Liver (tissue), 3 donors: ENCODE measurements at regions not wholly inside any gene's neighbourhood (a gene's known extent, or its start where the extent isn't known, plus 50 kb on each side); places are given as distances from the start of the nearest gene placed in this dataset.

Experiments used
- RAD21 ChIP-seq, 2 donors: IDR thresholded peaks; 2 replicates each; pipeline ENCODE4 v1.6.1; 2016; ENCODE audit warnings: antibody characterized with exemption in 2 of 2, mild to moderate bottlenecking in 2 of 2
- REST ChIP-seq: IDR thresholded peaks from 2 replicates; pipeline ENCODE4 v1.6.1; 2016; ENCODE audit warnings: antibody characterized with exemption, mild to moderate bottlenecking
- TF ChIP-seq, protein P1 (sequence below): fragments of 150-350 bp; IDR thresholded peaks from 2 replicates; pipeline ENCODE4 v1.5.1; 2017; ENCODE audit warnings: improper control_type of control experiment, low read depth, low read length; ENCODE audit not compliant: missing input control
- donor health status: healthy.
- donor health status: healthy.

DNA sequence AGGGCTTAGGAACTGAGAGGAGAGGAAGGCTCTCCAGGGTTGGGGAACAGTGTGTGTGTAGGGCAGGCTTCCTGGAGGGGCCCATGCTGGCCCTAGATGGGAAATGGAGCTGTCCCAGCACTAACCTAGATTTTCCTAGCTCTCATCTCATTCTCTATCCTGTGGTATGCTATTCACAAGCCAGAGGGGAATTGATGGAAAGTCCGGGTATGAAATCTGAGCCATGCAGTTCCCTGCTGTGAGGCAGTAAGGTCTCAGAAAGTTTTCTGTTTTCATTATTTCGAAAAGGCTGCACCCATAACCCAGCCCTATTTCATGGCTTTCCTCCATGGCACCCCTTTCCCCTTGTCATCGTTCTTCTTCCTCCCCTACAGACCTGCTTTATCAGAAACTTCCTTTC lies 220.3 kb downstream of the RPS24 start:
- TF ChIP-seq, protein P1, sequence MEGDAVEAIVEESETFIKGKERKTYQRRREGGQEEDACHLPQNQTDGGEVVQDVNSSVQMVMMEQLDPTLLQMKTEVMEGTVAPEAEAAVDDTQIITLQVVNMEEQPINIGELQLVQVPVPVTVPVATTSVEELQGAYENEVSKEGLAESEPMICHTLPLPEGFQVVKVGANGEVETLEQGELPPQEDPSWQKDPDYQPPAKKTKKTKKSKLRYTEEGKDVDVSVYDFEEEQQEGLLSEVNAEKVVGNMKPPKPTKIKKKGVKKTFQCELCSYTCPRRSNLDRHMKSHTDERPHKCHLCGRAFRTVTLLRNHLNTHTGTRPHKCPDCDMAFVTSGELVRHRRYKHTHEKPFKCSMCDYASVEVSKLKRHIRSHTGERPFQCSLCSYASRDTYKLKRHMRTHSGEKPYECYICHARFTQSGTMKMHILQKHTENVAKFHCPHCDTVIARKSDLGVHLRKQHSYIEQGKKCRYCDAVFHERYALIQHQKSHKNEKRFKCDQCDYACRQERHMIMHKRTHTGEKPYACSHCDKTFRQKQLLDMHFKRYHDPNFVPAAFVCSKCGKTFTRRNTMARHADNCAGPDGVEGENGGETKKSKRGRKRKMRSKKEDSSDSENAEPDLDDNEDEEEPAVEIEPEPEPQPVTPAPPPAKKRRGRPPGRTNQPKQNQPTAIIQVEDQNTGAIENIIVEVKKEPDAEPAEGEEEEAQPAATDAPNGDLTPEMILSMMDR, result no peak
- no peak for TF ChIP-seq RAD21 (IDR thresholded peaks at IDR 0.05)
- TF ChIP-seq REST, result no peak
